Karpas-422 (cell line): ENCODE measurements at regions not wholly inside any gene's neighbourhood (a gene's known extent, or its start where the extent isn't known, plus 50 kb on each side); places are given as distances from the start of the nearest gene placed in this dataset.

Experiments used
- DNase-seq: peaks from one replicate; pipeline ENCODE4 v3.0.0-alpha.2; 2015
- H2AFZ ChIP-seq: fragments of 200-600 bp; sonication (generic); 2 replicates; pipeline ENCODE4 v1.6.1; 2014; ENCODE audit warnings: antibody characterized with exemption, low read length, mixed read lengths
- H3K27ac ChIP-seq: fragments of 200-600 bp; sonication (generic); 2 replicates; pipeline ENCODE4 v1.5.1; 2014; ENCODE audit warnings: mild to moderate bottlenecking, low read length, moderate library complexity
- H3K27me3 ChIP-seq: fragments of 200-600 bp; sonication (generic); 2 replicates; pipeline ENCODE4 v1.6.1; 2014; ENCODE audit warnings: low read length, mixed read lengths
- H3K36me3 ChIP-seq: fragments of 200-600 bp; sonication (generic); 2 replicates; pipeline ENCODE4 v1.6.1; 2014; ENCODE audit warnings: low read length, mixed read lengths; ENCODE audit not compliant: insufficient read depth
- H3K4me1 ChIP-seq: fragments of 200-600 bp; sonication (generic); 2 replicates; pipeline ENCODE4 v1.6.1; 2014; ENCODE audit warnings: mild to moderate bottlenecking, low read length, mixed read lengths
- H3K4me2 ChIP-seq: fragments of 200-600 bp; sonication (generic); 2 replicates; pipeline ENCODE4 v1.6.1; 2014; ENCODE audit warnings: low read length, low read depth, mild to moderate bottlenecking; ENCODE audit not compliant: poor library complexity, severe bottlenecking
- H3K4me3 ChIP-seq: fragments of 200-600 bp; sonication (generic); 2 replicates; pipeline ENCODE4 v1.5.1; 2014; ENCODE audit warnings: mild to moderate bottlenecking, antibody characterized with exemption, low read length, mixed read lengths
- H3K79me2 ChIP-seq: fragments of 200-600 bp; sonication (generic); 2 replicates; pipeline ENCODE4 v1.6.1; 2014; ENCODE audit warnings: mild to moderate bottlenecking, low read length, mixed read lengths
- H3K9ac ChIP-seq: fragments of 200-600 bp; sonication (generic); 2 replicates; pipeline ENCODE4 v1.6.0; 2014; ENCODE audit warnings: low read length
- H3K9me2 ChIP-seq: fragments of 200-600 bp; sonication (generic), shearing (Covaris generic); replicated peaks from 2 replicates; pipeline ENCODE4 v1.6.0; 2014; ENCODE audit warnings: mild to moderate bottlenecking, low read length, moderate library complexity; ENCODE audit not compliant: insufficient read depth
- H3K9me3 ChIP-seq: fragments of 300-700, 200-600 bp; sonication (generic); 2 replicates; pipeline ENCODE4 v1.6.1; 2014; ENCODE audit warnings: low read length, mixed read lengths
- H4K20me1 ChIP-seq: fragments of 200-600 bp; sonication (generic); 2 replicates; pipeline ENCODE4 v1.6.1; 2014; ENCODE audit warnings: mild to moderate bottlenecking, antibody characterized with exemption, low read length, low read depth; ENCODE audit not compliant: insufficient read depth

DNA sequence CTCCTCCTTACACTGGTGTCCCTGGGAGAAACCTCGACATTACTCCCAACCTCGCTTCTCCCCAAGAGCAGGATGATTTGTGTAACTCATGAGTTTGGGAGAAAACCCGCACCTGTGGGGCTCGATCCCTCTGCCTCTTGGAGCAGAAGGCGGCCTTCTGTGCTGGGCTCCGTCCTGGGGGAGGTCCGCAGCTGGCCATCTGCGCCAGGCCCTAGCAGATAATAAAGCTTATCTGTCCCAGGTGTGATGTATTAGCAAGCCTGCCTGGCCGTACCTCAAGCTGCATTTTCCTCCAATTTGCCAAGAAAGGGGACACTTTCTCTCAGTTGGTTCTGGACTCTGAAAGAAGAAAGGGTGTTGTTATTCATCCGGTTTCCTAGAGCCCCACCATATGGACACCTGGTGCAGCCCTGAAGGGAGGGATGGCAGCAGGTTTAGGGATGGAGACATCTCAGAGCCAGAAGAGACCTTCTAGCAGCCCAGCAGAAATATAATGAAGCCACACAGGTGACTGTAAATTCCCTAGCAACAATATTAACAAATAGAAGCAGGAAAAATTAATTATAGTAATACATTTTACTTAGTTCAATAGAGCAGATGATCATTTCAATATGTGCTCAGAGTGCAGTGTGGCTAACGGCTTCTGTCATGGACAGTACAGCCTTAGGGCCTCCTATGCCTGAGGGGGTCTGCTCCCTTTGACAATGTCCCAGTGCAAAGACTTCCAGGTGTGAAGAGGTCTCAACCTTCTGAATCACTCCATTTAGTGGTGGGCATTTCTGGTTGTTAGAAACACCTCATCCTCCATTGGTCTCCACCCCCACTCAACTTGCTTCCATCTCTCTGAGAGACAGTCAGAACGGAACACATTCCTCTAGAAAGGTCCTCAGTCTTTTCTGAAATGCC, 94.8 kb downstream of the CPN2 start:
- DNase-seq, result no peak
- H3K9me2 ChIP-seq, result no peaks in the 10 kb centered on the region
- no peak overlapping the region for H3K27ac ChIP-seq
- H3K4me1 ChIP-seq, result no peaks in the 10 kb centered on the region
- no peak overlapping the region for H2AFZ ChIP-seq
- H3K27me3 ChIP-seq, result no peaks in the 10 kb centered on the region; the same call in 1 of the 2 replicates
- no peak overlapping the region for H3K4me3 ChIP-seq
- H3K9ac ChIP-seq, result no peak overlapping the region
- H4K20me1 ChIP-seq, result no peaks in the 10 kb centered on the region
- no peak overlapping the region for H3K4me2 ChIP-seq
- H3K79me2 ChIP-seq, result no peaks in the 10 kb centered on the region
- H3K9me3 ChIP-seq, result peaks cover 3% of the 10 kb centered on the region
- no peaks in the 10 kb centered on the region for H3K36me3 ChIP-seq

DNA sequence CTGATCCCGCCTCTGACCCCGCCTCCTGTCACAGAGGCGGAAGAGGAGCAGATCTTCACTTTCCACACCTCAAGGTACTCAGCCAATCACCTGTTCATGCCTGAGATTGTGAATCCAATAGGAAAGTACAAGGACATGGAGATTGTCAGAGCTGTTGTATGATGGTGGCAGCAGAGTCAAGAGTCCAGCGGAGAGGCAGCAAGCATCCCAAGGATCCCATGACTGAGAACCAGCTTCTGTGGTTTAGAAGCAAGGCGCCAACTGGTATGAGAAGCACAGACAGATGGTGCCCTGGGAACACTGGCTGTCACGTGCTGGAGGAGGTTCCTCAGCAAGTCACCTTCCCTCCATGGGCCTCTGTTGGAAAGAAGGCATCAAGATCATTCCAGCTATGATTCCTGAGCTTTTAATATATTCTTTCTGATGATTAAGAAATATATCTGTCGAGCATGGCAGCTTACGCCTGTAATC, 93.9 kb downstream of the CPN2 start:
- no peaks in the 10 kb centered on the region for H3K36me3 ChIP-seq
- no peak overlapping the region for H3K4me2 ChIP-seq
- H3K79me2 ChIP-seq, result no peaks in the 10 kb centered on the region
- no peaks in the 10 kb centered on the region for H4K20me1 ChIP-seq
- H3K9ac ChIP-seq, result no peak overlapping the region
- DNase-seq, result no peak
- H3K9me2 ChIP-seq, result no peaks in the 10 kb centered on the region
- no peak overlapping the region for H2AFZ ChIP-seq
- H3K4me1 ChIP-seq, result no peaks in the 10 kb centered on the region
- H3K27me3 ChIP-seq, result no peaks in the 10 kb centered on the region; the same call in 1 of the 2 replicates
- no peak overlapping the region for H3K27ac ChIP-seq
- H3K4me3 ChIP-seq, result no peak overlapping the region
- peaks cover 3% of the 10 kb centered on the region for H3K9me3 ChIP-seq

DNA sequence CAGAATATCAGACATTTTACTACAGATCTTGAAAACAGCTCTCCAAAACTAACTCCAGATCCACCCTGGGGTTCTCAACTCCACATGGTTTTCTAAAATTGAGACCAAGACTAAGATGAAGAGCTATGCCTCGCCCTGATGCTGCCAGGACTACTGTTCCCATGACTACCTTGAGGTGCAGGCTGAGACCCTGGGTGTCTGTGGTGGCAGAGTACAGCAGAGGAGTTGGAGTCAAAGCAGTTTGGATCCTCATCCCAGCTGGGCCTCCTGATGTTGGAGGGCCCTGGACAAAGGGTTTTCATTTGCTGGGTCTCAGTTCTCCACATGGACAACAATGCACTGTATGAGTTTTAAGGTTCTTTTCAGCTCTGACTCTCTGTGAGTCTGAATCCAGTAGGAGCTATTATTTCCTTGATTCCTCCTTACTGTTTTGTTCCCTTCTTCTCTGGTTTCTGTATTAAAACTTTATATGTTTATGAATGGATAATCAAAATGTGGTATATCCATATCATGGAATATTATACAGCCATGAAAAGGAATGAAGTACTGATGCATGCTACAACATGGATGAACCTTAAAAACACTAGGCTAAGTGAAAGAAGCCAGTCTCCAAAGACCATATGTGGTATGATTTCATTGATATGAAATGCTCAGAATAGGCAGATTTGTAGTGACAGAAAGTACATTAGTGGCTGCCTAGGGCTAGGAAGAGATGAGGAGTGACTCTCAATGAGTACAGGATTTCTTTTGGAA, 93.0 kb downstream of the CPN2 start:
- Histone ChIP-seq H3K79me2 (no peaks in the 10 kb centered on the region), H3K4me1 (no peaks in the 10 kb centered on the region), H3K27me3 (no peaks in the 10 kb centered on the region; the same call in 1 of the 2 replicates), H3K36me3 (no peaks in the 10 kb centered on the region), H4K20me1 (no peaks in the 10 kb centered on the region), H3K27ac (no peak overlapping the region), H3K9ac (no peak overlapping the region), H3K9me3 (peaks cover 3% of the 10 kb centered on the region), H3K4me3 (no peak overlapping the region), H3K4me2 (no peak overlapping the region), H3K9me2 (no peaks in the 10 kb centered on the region), H2AFZ (no peak overlapping the region)
- no peak for DNase-seq

DNA sequence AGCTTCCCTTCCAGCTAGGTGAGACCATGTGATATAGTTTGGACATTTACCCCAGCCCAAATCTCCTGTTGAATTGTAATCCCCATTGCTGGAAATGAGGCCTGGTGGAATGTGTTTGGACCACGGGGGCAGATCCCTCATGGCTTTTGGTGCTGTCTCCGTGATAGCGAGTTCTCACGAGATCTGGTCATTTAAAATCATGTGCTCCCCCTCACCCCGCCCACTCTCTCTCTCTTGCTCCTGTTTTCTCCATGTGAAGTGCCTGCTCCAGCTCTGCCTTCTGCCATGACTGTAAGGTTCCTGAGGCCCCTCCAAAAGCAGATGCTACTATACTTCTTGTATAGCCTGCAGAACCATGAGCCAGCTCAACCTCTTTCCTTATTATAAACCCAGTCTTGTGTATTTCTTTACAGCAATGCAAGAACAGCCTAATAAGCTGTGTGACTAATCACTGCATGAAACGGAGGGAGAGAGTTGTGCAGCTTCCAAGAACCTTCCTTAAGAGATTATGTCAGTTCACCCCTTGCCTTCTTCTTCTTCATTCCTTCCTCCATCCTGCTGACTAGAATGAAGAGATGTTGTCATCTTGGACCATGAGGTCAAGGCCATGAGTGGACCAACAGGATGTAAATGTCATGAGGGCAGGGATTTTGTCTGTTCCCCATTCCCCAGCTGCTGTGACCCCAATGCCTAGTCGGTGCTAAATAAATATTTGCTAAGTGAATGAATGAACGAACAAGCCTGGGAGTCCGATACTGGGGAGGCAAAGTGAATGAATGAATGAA, 91.0 kb downstream of the CPN2 start:
- Histone ChIP-seq H3K9me3 (peaks cover 3% of the 10 kb centered on the region), H3K79me2 (no peaks in the 10 kb centered on the region), H3K4me3 (no peak overlapping the region), H3K36me3 (no peaks in the 10 kb centered on the region), H3K4me1 (no peaks in the 10 kb centered on the region), H2AFZ (no peak overlapping the region), H3K27ac (no peak overlapping the region), H3K9ac (no peak overlapping the region), H3K4me2 (no peak overlapping the region), H3K9me2 (no peaks in the 10 kb centered on the region), H3K27me3 (no peaks in the 10 kb centered on the region; the same call in 1 of the 2 replicates), H4K20me1 (no peaks in the 10 kb centered on the region)
- no peak for DNase-seq

- no peaks in the 10 kb centered on the region for H3K36me3 ChIP-seq
Observed at GRCh38 chr3:194261581-194262063, 89.5 kb downstream of the CPN2 start.

DNA sequence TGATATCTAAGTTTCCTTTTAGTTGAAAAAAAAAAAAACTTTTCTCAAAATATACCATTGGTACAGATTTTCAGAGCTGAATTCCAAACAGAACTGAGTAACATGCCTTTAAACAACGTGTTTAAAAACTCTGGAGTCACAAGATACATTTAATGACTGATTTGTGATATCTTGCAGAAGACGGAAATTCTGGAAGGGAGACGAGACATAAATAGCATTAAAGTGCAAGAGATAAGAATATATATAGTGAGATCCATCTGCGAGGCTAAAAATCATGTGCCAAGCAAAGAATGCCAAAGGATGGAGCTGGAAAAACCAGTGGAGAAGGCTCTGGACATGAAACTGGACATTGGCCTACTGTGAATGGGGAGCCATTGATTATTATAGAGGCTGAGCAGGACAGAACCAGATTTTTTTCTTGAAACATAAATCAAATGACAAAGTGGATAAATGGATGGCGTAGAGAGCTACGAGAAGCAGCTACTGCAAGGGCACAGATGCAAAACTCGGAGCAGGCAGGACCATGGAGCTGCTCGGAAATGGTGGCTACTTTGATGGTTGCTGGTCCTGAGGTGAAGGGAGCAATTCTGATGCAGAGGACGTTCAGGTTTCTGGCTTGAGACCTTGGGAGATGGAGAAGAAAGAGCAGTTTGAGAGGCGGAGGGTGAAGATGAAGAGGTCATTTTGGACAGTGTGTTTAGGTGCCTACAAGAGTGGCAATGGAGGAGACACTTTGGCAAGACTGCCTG, 88.8 kb downstream of the CPN2 start:
- H3K4me2 ChIP-seq, result no peak overlapping the region
- no peak overlapping the region for H3K27ac ChIP-seq
- no peaks in the 10 kb centered on the region for H3K4me1 ChIP-seq
- no peaks in the 10 kb centered on the region for H4K20me1 ChIP-seq
- no peaks in the 10 kb centered on the region for H3K79me2 ChIP-seq
- no peak overlapping the region for H3K4me3 ChIP-seq
- DNase-seq, result no peak
- H3K36me3 ChIP-seq, result no peaks in the 10 kb centered on the region
- peaks cover 3% of the 10 kb centered on the region for H3K9me3 ChIP-seq
- H2AFZ ChIP-seq, result no peak overlapping the region
- H3K27me3 ChIP-seq, result no peaks in the 10 kb centered on the region; the same call in 1 of the 2 replicates
- no peaks in the 10 kb centered on the region for H3K9me2 ChIP-seq
- H3K9ac ChIP-seq, result no peak overlapping the region

More at GRCh38 chr3:194261581-194262063, 89.5 kb downstream of the CPN2 start:
- H4K20me1 ChIP-seq, result no peaks in the 10 kb centered on the region
- no peaks in the 10 kb centered on the region for H3K79me2 ChIP-seq
- peaks cover 3% of the 10 kb centered on the region for H3K9me3 ChIP-seq
- no peak overlapping the region for H3K4me2 ChIP-seq
- no peak overlapping the region for H3K9ac ChIP-seq
- H3K27ac ChIP-seq, result no peak overlapping the region
- H3K4me1 ChIP-seq, result no peaks in the 10 kb centered on the region
- no peak overlapping the region for H3K4me3 ChIP-seq
- H3K27me3 ChIP-seq, result no peaks in the 10 kb centered on the region; the same call in 1 of the 2 replicates
- no peak overlapping the region for H2AFZ ChIP-seq
- DNase-seq, result no peak
- no peaks in the 10 kb centered on the region for H3K9me2 ChIP-seq

DNA sequence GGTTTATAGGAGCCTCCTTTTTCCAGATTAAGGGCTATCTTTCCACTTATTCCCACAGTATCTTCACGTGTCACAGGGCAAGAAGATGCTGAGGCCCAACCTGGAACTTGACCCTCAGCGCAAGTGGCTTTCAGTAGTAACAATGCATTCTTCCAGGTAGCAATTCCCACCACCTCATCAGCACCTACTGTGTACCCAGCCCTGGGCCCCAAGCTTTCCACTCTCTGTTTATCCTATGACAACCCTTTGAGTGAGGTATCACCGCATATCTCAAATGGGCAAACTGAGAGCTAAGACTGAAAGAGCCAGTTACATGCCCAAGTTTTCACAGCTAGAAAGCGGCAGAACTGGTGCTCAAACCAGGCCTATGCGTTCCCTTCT, 88.2 kb downstream of the CPN2 start:
- H3K4me3 ChIP-seq, result no peak overlapping the region

More for the DNA sequence above, 88.2 kb downstream of the CPN2 start:
- H3K9me3 ChIP-seq, result peaks cover 3% of the 10 kb centered on the region
- no peak overlapping the region for H3K9ac ChIP-seq
- no peaks in the 10 kb centered on the region for H3K4me1 ChIP-seq
- no peaks in the 10 kb centered on the region for H3K36me3 ChIP-seq
- DNase-seq, result no peak
- H2AFZ ChIP-seq, result no peak overlapping the region
- no peaks in the 10 kb centered on the region; the same call in 1 of the 2 replicates for H3K27me3 ChIP-seq
- H3K79me2 ChIP-seq, result no peaks in the 10 kb centered on the region
- no peaks in the 10 kb centered on the region for H4K20me1 ChIP-seq
- H3K9me2 ChIP-seq, result no peaks in the 10 kb centered on the region
- no peak overlapping the region for H3K27ac ChIP-seq
- H3K4me2 ChIP-seq, result no peak overlapping the region
